SK-N-SH treated with all-trans-retinoic acid at 6 μM for 48 hours (cell line): ENCODE measurements at regions not wholly inside any gene's neighbourhood (a gene's known extent, or its start where the extent isn't known, plus 50 kb on each side); places are given as distances from the start of the nearest gene placed in this dataset.

Source experiments
- CREB5 ChIP-seq: fragments of 250-450 bp; sonication (Bioruptor Pico); IDR thresholded peaks from 2 replicates; pipeline ENCODE4 v1.5.1; 2020; ENCODE audit warnings: low read depth, mild to moderate bottlenecking, moderate library complexity
- PATZ1 ChIP-seq: fragments of 250-450 bp; sonication (Bioruptor Pico); IDR thresholded peaks from 2 replicates; pipeline ENCODE4 v1.8.0; 2020; ENCODE audit warnings: mild to moderate bottlenecking, moderate library complexity, borderline replicate concordance

DNA sequence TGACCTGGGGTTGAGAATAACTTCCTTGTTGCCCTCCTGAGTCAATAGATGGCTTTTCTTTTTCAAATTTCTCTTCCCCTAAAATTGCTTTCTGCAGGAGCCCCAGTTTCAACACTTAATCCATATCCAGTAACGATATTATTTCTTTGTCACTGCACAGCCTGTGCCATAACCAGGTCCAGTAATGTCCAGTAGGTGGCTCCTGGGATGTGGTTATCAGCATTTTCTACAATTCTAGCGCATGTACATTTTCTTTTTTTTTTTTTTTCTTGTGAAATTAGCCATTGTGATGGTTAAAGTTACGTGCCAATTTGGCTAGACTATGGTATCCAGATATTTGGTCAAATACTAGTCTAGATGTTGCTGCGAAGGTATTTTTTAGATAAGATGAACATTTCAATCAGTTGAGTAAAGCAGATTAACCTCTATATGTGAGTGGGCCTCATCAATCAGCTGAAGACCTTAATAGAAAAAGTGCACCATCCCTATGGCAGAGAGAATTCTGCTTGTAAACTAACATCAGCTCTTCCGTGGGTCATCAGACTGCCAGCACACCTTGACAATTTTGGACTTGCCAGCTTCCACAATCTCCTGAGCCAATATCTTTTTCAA, 72.9 kb upstream of the SCG2 start:
- TF ChIP-seq PATZ1 (CRISPR knock-in tag): no peak
- TF ChIP-seq CREB5 (CRISPR knock-in tag): no peak
